GM18520 (cell line): ENCODE measurements at regions not wholly inside any gene's neighbourhood (a gene's known extent, or its start where the extent isn't known, plus 50 kb on each side); places are given as distances from the start of the nearest gene placed in this dataset.
"Not testable (repeated sequence)": the region's sequence is repeated elsewhere in the genome, so short reads cannot be mapped to it uniquely, and the experiment has no call there.

ENCODE experiments used
- ATAC-seq: cut with Tn5 transposase; IDR thresholded peaks from one replicate; pipeline ENCODE4 v1.9.1; 2021; ENCODE audit not compliant: unreplicated experiment

DNA sequence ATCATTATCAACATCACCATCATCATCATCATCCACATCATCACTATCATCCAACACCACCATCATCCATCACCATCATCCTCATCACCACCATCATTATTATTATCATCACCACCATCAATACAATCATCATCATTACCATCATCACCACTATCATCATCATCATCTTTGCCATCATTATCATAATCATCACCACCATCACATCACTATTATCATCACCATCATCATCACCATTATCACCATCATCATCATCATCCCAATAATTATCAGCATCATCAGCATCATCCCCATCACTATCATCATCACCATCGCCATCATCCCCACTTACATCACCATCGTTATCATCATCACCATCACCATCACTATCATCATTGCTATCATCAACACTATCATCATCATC is 1021.9 kb upstream of the PRKX start:
- no peak for ATAC-seq

DNA sequence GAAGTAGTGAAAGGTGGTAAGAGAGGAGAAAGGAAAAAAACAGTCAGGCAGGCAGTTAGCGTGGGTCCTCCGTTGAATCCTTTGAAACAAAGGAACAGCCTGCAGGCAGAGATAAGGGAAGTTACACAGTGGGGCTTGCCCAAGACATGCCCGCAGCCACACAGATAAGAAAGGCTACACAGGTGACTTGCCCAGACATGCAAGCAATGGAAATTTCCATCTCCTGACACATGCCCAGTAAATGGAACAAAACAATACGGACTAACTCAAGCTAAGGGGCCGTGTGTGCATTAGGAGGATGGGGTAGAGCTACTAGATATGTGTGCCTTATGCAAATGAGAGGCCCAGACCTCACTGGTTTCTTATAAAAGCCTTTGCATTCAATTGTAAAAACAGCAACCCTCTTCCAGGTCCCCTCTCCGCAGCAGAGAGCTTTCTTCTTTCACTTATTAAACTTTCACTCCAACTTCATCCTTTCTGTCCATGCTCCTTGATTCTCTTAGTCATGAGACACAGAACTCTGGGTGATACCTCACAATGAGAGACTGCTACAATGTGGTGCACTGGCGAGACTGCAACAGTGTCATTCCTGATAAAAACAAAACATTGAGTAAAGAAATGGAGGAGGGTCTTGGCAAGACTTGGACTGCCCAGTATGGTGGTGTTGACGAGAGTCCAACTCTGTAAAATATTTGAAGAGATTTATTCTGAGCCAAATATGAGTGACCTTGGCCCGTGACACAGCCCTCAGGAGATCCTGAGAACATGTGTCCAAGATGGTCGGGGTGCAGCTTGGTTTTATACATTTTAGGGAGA is 997.4 kb upstream of the PRKX start:
- ATAC-seq, result no peak

DNA sequence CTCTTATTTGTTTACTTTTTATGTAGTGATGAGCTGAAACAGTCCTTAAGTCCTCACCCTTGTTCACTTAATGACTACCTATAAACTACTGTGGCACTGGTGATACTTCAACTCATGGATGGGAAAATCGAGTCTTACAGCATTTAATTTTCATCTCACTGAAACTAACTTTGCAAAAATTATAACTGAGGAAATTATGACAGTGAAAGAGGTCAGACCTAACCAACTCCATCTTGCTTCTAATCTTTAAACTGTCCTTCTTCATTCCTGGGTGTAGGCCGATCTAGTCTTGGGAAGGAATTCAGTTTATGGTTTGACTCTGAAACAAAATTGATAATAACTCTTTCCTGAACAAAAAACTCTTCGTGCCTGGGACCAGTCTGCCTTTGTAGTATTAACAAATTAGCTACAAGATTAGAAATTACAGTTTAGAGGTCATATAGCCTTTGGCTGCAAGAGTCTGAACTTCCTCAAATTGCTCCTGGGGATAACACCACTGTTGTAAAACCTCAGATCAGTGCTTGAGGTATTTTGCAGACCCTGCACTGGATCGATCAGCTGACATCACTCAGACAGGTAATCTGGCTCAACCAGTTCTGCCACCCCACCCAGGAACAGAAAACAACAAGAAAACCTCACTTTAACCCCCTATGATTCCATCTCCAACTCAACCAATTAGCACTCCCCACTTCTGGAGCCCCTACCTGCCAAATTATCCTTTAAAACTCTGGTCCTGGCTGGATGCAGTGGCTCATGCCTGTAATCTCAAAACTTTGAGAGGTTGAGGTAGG is 995.7 kb upstream of the PRKX start:
- ATAC-seq, result no peak

DNA sequence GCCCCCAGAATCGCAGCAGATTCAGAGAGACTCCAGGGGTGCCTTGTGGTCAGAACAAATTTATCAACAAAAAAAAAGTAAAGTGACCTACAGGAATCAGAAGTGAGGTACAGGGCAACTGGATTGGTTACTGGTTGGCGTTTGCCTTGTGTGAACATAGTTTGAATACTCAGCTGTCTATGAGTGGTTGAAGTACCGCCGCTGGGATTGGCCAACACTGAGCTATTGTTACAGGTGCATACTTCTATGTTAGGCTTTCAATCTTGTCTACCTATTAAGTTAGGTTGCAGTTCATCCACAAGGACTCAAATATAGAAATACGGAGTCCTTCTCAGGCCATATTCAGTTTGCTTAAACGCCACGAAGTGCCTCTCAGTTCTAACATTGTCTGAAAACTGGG is 993.5 kb upstream of the PRKX start:
- ATAC-seq, result no peak

GRCh38 chrX:4690521-4690920 is 977.1 kb upstream of the PRKX start:
- no peak for ATAC-seq

- ATAC-seq, result no peak
Measured at GRCh38 chrX:4682636-4683035, 969.2 kb upstream of the PRKX start.

DNA sequence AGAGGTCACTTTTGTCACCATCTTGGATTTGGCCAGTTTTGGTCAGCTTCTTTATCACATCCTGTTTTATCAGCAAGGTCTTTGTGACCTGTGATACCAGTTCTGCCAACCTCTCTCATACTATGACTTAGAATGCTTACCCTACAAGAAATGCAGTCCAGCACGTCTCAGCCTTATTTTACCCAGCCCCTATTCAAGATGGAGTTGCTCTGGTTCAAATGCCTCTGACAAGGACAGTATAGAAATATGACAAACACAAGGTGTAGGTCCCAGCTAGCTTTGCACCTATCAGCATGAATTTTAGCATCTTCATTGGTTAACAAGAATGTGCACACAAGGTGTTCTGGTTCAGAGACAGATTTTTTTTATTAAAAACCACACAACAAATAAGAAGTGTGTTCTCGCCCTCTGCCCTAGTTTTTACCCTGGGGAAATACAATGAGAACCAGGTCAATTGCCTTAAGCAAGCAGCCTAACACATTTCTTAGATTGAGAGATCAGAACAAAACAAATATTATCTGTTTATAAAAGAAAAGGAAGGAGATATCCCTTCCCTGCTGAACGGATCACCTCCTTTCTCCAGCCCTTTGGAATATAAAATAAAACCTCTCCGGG is 962.3 kb upstream of the PRKX start:
- ATAC-seq, result no peak

DNA sequence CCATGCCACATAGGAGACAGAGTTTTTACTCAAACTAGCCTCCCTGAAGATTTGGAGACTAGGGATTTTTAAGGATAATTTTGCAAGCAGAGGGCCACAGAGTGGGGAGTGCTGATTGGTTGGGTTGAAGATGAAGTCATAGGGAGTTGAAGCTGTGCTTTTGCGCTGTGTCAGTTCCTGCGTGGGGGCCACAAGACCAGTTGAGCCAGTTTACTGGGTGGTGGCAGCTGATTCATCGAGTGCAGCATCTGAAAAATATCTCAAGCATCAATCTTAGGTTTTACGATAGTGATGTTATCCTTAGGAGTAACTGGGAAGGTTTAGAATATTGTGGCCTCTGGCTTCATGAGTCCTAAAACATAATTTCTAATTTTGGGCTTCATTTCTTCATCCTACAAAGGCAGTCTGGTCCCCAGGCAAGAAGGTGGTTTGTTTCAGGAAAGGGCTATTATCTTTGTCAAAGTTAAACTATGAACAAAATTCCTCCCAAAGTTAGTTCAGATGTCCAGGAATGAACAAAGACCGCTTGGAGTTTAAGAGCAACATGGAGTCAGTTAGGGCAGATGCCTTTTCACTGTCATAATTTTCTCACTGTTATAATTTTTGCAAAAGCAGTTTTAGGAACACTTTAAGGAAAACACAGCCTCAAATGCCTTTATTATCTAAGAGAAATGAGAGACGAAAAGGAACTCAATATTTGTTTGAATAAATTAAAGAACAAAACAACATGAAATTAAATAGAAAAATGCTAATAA is 960.8 kb upstream of the PRKX start:
- ATAC-seq, result no peak

DNA sequence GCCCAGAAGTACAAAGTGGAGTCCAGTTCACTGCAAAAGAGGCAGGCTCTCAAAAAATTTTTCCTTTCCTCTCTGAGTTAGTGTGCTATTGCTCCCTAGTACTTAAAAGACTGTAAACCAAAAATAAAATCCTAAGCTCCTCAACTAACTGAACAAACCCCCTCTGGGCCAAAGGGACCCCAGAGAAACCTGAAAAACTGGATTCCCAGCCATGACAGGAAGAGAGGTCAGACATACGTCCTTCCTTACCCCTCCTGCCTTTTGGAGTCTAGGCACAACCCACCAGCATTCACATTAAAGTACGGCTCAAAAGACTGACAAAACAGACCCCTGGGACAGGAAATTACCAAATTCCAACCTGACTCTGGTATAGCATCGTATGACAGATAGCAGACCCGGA is 957.9 kb upstream of the PRKX start:
- no peak for ATAC-seq

- no peak for ATAC-seq
Measured at GRCh38 chrX:4670606-4671005, 957.2 kb upstream of the PRKX start.

DNA sequence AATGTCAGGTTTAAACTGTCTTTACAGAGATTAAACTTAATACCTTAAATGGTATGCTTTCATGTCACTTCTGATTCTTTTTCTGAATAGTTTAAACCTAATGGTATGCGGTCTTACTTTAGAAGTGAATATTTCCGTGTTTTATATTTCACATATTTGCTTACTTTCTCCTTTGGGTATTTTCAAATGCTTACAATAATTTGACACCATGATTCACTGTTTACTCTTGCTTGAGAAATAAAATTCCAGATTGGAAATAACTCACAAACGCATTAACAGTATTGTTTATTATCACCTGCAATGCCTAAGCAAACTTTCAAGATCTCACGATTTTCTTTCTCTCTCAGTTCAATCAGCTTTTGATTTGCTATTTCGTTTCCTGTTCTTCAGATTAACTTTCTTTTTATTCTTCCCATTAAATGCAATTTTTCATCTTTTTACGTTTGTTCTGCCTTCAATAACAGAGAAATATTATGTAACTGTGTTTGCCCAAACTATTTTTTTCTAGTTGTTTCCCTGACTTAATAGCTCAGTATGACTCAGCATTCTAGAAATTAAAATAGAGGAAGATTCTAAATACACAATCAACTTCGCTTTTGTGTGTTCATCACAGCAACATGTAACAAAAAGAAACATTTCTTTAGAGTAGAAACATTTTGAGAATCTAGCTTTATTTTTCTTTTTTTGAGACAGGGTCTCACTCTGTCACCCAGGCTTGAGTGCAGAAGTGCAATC is 955.5 kb upstream of the PRKX start:
- ATAC-seq, result no peak

GRCh38 chrX:4663085-4663484 is 949.6 kb upstream of the PRKX start:
- ATAC-seq, result no peak

GRCh38 chrX:4661771-4662170 is 948.3 kb upstream of the PRKX start:
- ATAC-seq, result no peak

DNA sequence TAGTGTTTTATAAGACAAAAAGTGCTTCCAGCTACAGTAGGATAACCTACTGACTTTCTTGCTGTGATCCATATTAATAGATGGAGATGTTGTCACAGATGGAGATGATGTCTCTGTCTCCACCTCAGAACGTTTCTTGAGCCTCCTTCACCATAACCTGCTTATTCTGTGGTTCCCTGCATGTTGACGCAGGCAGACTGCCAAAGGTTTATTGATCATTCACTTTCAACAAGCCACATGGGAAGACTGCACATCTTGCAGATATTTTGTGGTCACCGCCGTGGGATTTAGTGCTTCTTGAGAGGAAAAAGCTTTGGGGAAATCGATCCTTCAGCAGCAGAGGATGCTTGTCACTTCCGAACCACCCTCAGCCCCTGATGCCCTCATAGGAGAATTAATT is 943.0 kb upstream of the PRKX start:
- no peak for ATAC-seq

- ATAC-seq, result no peak
Measured at GRCh38 chrX:4655743-4656142, 942.3 kb upstream of the PRKX start.

DNA sequence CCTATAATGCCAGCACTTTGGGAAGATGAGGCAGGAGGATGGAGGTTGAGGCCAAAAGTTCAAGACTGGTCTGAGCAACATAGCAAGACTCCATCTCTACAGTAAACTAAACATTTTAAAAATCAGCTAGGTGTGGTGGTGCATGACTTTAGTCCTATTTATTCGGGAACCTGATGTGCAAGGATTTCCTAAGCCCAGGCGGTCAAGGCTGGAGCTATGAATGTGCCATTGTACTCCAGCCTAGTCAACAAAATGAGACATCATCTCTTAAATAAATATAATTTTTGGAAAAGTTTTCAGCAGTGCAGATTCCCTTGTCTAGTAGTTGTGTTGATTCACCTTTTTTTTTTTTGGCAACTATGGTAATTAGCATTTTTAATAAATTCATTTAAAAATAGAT is 928.7 kb upstream of the PRKX start:
- ATAC-seq, result no peak

GRCh38 chrX:4638036-4638435 is 924.6 kb upstream of the PRKX start:
- no peak for ATAC-seq

- ATAC-seq, result no peak
Measured at GRCh38 chrX:4627414-4627813, 914.0 kb upstream of the PRKX start.

- no peak for ATAC-seq
Measured at GRCh38 chrX:4622486-4623167, 909.2 kb upstream of the PRKX start.

DNA sequence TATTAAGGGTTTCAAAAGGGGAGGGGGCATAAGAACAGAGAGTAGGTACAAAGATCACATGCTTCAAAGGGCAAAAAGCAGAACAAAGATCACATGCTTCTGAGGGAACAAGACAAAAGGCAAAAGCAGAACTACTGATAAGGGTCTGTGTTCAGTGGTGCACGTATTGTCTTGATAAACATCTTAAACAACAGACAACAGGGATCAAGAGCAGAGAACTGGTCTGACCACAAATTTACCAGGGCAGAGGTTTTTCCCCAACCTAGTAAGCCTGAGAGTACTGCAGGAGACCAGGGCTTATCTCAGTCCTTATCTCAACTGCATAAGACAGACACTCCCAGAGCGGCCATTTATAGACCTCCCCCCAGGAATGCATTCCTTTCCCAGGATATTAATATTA is 900.2 kb upstream of the PRKX start:
- ATAC-seq, result not testable (repeated sequence)
